Hepatocyte (in vitro differentiated cells): ENCODE measurements at regions not wholly inside any gene's neighbourhood (a gene's known extent, or its start where the extent isn't known, plus 50 kb on each side); places are given as distances from the start of the nearest gene placed in this dataset.

Experiments used
- CTCF ChIP-seq: fragments of 200-600 bp; sonication (generic); IDR thresholded peaks from 2 replicates; pipeline ENCODE4 v1.5.1; 2016; ENCODE audit warnings: antibody characterized with exemption, mild to moderate bottlenecking; ENCODE audit not compliant: poor library complexity
- EZH2 ChIP-seq: fragments of 200-600 bp; sonication (generic); IDR thresholded peaks from 2 replicates; pipeline ENCODE4 v1.6.1; 2016; ENCODE audit warnings: antibody characterized with exemption, mild to moderate bottlenecking, borderline replicate concordance

DNA sequence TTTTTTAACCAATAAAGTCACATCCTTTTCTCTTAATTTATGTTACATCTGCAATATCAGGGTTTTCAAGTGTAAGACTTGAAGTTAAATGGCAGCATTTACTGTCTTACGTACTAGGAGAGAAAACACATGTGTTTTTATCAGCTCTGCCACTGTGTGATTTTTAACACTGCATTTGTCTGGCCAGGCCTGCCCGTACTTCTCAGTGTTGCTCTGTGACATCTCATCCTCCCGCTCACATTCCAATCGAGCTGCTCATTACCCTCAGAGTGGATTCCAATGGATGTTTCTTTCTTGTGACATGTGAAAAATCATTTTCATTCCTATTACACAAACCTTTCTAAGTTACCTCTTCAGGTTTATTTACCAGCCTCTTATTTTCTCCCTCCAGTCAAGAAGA, 420.3 kb downstream of the FAT4 start:
- TF ChIP-seq CTCF = no peak
- no peak for TF ChIP-seq EZH2
